ENCODE measurements at regions not wholly inside any gene's neighbourhood (a gene's known extent, or its start where the extent isn't known, plus 50 kb on each side); places are given as distances from the start of the nearest gene placed in this dataset.

- peaks cover 0 to 1% (median 0%) of the 10 kb centered on the region in 3 donors for H3K27me3 Mint-ChIP-seq (ENCODE audit: low read depth in 3 of 3)
- H3K9me3 Mint-ChIP-seq: peaks cover 9 to 38% (median 21%) of the 10 kb centered on the region in 6 donors
- DNase-seq: no peak
- no peaks in the 10 kb centered on the region for H3K4me1 Mint-ChIP-seq
- H3K4me3 Mint-ChIP-seq: no peak overlapping the region
- H3K27ac Mint-ChIP-seq: no peak overlapping the region
- no peaks in the 10 kb centered on the region for H3K36me3 Mint-ChIP-seq
Observed at GRCh38 chr6:100944644-100945043, 63.5 kb upstream of the ASCC3 start.

- H3K27me3 Mint-ChIP-seq (ENCODE audit: low read depth in 3 of 3): peaks cover 0 to 1% (median 0%) of the 10 kb centered on the region in 3 donors
- H3K4me1 Mint-ChIP-seq: no peaks in the 10 kb centered on the region
- H3K4me3 Mint-ChIP-seq: no peak overlapping the region
- H3K27ac Mint-ChIP-seq: no peak overlapping the region
- no peak for DNase-seq
- H3K36me3 Mint-ChIP-seq: no peaks in the 10 kb centered on the region
- H3K9me3 Mint-ChIP-seq: peaks cover 9 to 34% (median 15%) of the 10 kb centered on the region in 6 donors
Observed at GRCh38 chr6:100946021-100946540, 65.0 kb upstream of the ASCC3 start.

- Mint-ChIP-seq H3K27me3 (ENCODE audit: low read depth in 3 of 3) (no peaks in the 10 kb centered on the region), H3K36me3 (no peaks in the 10 kb centered on the region), H3K4me1 (no peaks in the 10 kb centered on the region), H3K4me3 (no peak overlapping the region), H3K27ac (no peak overlapping the region), H3K9me3 (peaks cover 9 to 27% (median 13%) of the 10 kb centered on the region in 6 donors)
- no peak for DNase-seq
Observed at GRCh38 chr6:100946711-100947110, 65.6 kb upstream of the ASCC3 start.

- peaks cover 0 to 2% (median 0%) of the 10 kb centered on the region in 3 donors for H3K27me3 Mint-ChIP-seq (ENCODE audit: low read depth in 3 of 3)
- no peaks in the 10 kb centered on the region for H3K36me3 Mint-ChIP-seq
- no peaks in the 10 kb centered on the region for H3K4me1 Mint-ChIP-seq
- no peak overlapping the region for H3K4me3 Mint-ChIP-seq
- H3K9me3 Mint-ChIP-seq: peaks cover 7 to 22% (median 9%) of the 10 kb centered on the region in 6 donors
- DNase-seq: no peak
- H3K27ac Mint-ChIP-seq: no peak overlapping the region
Observed at GRCh38 chr6:100948381-100949133, 67.4 kb upstream of the ASCC3 start.

GRCh38 chr6:100952006-100952405 lies 70.9 kb upstream of the ASCC3 start:
- H3K9me3 Mint-ChIP-seq: peaks cover 2 to 22% (median 7%) of the 10 kb centered on the region in 6 donors
- DNase-seq: no peak
- no peaks in the 10 kb centered on the region for H3K4me1 Mint-ChIP-seq
- H3K27me3 Mint-ChIP-seq (ENCODE audit: low read depth in 3 of 3): peaks cover 0 to 2% (median 0%) of the 10 kb centered on the region in 3 donors
- H3K36me3 Mint-ChIP-seq: no peaks in the 10 kb centered on the region
- H3K4me3 Mint-ChIP-seq: no peak overlapping the region
- no peak overlapping the region for H3K27ac Mint-ChIP-seq

GRCh38 chr6:100959280-100959679 lies 78.2 kb upstream of the ASCC3 start:
- DNase-seq: no peak
- Mint-ChIP-seq H3K27ac (no peak overlapping the region), H3K4me1 (no peaks in the 10 kb centered on the region), H3K27me3 (ENCODE audit: low read depth in 3 of 3) (no peaks in the 10 kb centered on the region), H3K9me3 (peaks cover 0 to 14% (median 2%) of the 10 kb centered on the region in 6 donors), H3K4me3 (no peak overlapping the region), H3K36me3 (no peaks in the 10 kb centered on the region)

- Mint-ChIP-seq H3K27ac (no peak overlapping the region), H3K9me3 (peaks cover 0 to 22% (median 7%) of the 10 kb centered on the region in 6 donors), H3K27me3 (ENCODE audit: low read depth in 3 of 3) (no peaks in the 10 kb centered on the region), H3K4me1 (no peaks in the 10 kb centered on the region), H3K4me3 (no peak overlapping the region), H3K36me3 (no peaks in the 10 kb centered on the region)
- DNase-seq: no peak
Observed at GRCh38 chr6:100962466-100962865, 81.3 kb upstream of the ASCC3 start.

- no peaks in the 10 kb centered on the region for H3K4me1 Mint-ChIP-seq
- DNase-seq: no peak
- H3K9me3 Mint-ChIP-seq: peaks cover 11 to 32% (median 13%) of the 10 kb centered on the region in 6 donors
- H3K27me3 Mint-ChIP-seq (ENCODE audit: low read depth in 3 of 3): no peaks in the 10 kb centered on the region
- no peaks in the 10 kb centered on the region for H3K36me3 Mint-ChIP-seq
- H3K27ac Mint-ChIP-seq: no peak overlapping the region
- H3K4me3 Mint-ChIP-seq: no peak overlapping the region
Observed at GRCh38 chr6:100965067-100965466, 83.9 kb upstream of the ASCC3 start.

- Mint-ChIP-seq H3K27me3 (ENCODE audit: low read depth in 3 of 3) (peaks cover 0 to 1% (median 0%) of the 10 kb centered on the region in 3 donors), H3K9me3 (peaks cover 22 to 44% (median 34%) of the 10 kb centered on the region in 6 donors)
Observed at GRCh38 chr6:100968949-100969348, 87.8 kb upstream of the ASCC3 start.

GRCh38 chr6:100979267-100979666 lies 98.1 kb upstream of the ASCC3 start:
- Mint-ChIP-seq H3K27me3 (ENCODE audit: low read depth in 3 of 3) (peaks cover 0 to 4% (median 1%) of the 10 kb centered on the region in 3 donors), H3K27ac (no peak overlapping the region), H3K9me3 (peaks cover 0 to 21% (median 8%) of the 10 kb centered on the region in 6 donors), H3K4me1 (no peaks in the 10 kb centered on the region), H3K4me3 (no peak overlapping the region), H3K36me3 (no peaks in the 10 kb centered on the region)
- DNase-seq: no peak

More at GRCh38 chr6:100968949-100969348, 87.8 kb upstream of the ASCC3 start:
- Mint-ChIP-seq H3K27ac (no peak overlapping the region), H3K4me1 (no peaks in the 10 kb centered on the region), H3K4me3 (no peak overlapping the region), H3K36me3 (no peaks in the 10 kb centered on the region)
- DNase-seq: no peak

GRCh38 chr6:100980949-100981348 lies 99.8 kb upstream of the ASCC3 start:
- Mint-ChIP-seq H3K27me3 (ENCODE audit: low read depth in 3 of 3) (peaks cover 0 to 2% (median 1%) of the 10 kb centered on the region in 3 donors), H3K4me1 (no peaks in the 10 kb centered on the region), H3K9me3 (peaks cover under 1 to 17% (median 5%) of the 10 kb centered on the region in 6 donors), H3K4me3 (no peak overlapping the region), H3K27ac (no peak overlapping the region), H3K36me3 (no peaks in the 10 kb centered on the region)
- DNase-seq: no peak

GRCh38 chr6:100986921-100987320 lies 105.8 kb upstream of the ASCC3 start:
- Mint-ChIP-seq H3K36me3 (no peaks in the 10 kb centered on the region), H3K27ac (no peak overlapping the region), H3K9me3 (peaks cover 4 to 17% (median 8%) of the 10 kb centered on the region in 6 donors), H3K27me3 (ENCODE audit: low read depth in 3 of 3) (peaks cover 0 to 2% (median 1%) of the 10 kb centered on the region in 3 donors), H3K4me1 (no peaks in the 10 kb centered on the region), H3K4me3 (no peak overlapping the region)
- DNase-seq: no peak

- no peak for DNase-seq
- Mint-ChIP-seq H3K4me1 (no peaks in the 10 kb centered on the region), H3K36me3 (no peaks in the 10 kb centered on the region), H3K27ac (no peak overlapping the region), H3K9me3 (peaks cover 5 to 20% (median 9%) of the 10 kb centered on the region in 6 donors), H3K4me3 (no peak overlapping the region), H3K27me3 (ENCODE audit: low read depth in 3 of 3) (peaks cover 0 to 2% (median 1%) of the 10 kb centered on the region in 3 donors)
Observed at GRCh38 chr6:100987556-100987955, 106.4 kb upstream of the ASCC3 start.

GRCh38 chr6:100988391-100988984 lies 107.4 kb upstream of the ASCC3 start:
- Mint-ChIP-seq H3K4me3 (no peak overlapping the region), H3K4me1 (no peaks in the 10 kb centered on the region), H3K36me3 (no peaks in the 10 kb centered on the region), H3K9me3 (peaks cover 5 to 21% (median 9%) of the 10 kb centered on the region in 6 donors), H3K27me3 (ENCODE audit: low read depth in 3 of 3) (no peaks in the 10 kb centered on the region), H3K27ac (no peak overlapping the region)
- no peak for DNase-seq

All from immature natural killer cell (primary cell).